ENCODE measurements at regions not wholly inside any gene's neighbourhood (a gene's known extent, or its start where the extent isn't known, plus 50 kb on each side); places are given as distances from the start of the nearest gene placed in this dataset.

DNA sequence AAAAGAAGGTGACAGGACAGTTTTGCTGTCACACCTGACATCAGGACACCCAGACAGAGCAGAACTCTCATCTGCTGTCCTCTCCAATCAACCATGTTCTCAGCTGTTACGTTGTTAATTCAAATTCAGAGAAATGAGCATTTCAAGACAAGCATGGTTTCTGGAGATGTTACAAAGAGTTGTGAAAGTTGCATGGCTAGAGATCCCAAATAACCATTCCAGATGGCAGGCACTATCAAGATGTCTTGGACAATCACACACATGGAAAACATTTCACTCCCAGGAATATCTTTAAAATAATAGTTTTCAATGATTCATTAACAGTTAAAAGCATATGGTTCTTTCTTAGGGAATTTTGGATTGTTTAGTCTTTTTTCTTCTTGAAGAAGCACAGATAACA lies 533.1 kb downstream of the AGTPBP1 start (continued):
- TF ChIP-seq ZNF776 (tag by site-specific recombination; IDR thresholded peaks at IDR 0.05; ENCODE audit: borderline replicate concordance), result no peak
- TF ChIP-seq, protein P1, sequence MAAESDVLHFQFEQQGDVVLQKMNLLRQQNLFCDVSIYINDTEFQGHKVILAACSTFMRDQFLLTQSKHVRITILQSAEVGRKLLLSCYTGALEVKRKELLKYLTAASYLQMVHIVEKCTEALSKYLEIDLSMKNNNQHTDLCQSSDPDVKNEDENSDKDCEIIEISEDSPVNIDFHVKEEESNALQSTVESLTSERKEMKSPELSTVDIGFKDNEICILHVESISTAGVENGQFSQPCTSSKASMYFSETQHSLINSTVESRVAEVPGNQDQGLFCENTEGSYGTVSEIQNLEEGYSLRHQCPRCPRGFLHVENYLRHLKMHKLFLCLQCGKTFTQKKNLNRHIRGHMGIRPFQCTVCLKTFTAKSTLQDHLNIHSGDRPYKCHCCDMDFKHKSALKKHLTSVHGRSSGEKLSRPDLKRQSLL (tag by site-specific recombination; IDR thresholded peaks at IDR 0.05), result no peak

DNA sequence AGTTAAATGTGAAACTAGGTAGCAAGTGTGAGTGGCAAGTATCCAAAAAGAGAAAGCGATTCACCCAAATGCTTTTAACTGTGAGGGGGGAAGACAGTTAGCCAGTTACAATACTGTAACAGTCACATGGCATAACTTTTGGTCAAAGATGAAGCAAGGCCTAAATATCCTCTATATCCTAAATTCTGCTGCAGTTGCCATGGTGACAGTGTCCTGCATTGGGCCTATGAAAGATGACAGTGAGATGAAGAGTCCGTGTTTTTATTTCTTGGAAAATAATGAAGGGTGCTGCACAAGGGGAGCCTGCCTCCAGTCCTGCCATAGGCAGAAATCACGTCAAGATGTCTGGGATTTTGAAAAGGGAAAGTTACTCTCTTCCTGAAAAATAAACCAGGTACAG lies 534.6 kb downstream of the NTRK2 start:
- H3K27ac ChIP-seq (ENCODE audit: extremely low read depth, low read depth, low read length), result no peak overlapping the region
- CTCF ChIA-PET, result no interaction called here
- H3K9me3 ChIP-seq (ENCODE audit: control insufficient read depth, insufficient read depth, low read depth, low read length), result no peaks in the 10 kb centered on the region
- TF ChIP-seq ZNF792 (tag by site-specific recombination; IDR thresholded peaks at IDR 0.05) (no peak), ZNF223 (tag by site-specific recombination; IDR thresholded peaks at IDR 0.05) (no peak), KLF8 (tag by site-specific recombination; IDR thresholded peaks at IDR 0.05) (no peak), ZNF23 (tag by site-specific recombination; IDR thresholded peaks at IDR 0.05; ENCODE audit: borderline replicate concordance) (no peak), ZNF2 (tag by site-specific recombination; IDR thresholded peaks at IDR 0.05) (no peak), ZNF138 (tag by site-specific recombination; IDR thresholded peaks at IDR 0.05; ENCODE audit: borderline replicate concordance) (no peak)
- TF ChIP-seq, protein P2, sequence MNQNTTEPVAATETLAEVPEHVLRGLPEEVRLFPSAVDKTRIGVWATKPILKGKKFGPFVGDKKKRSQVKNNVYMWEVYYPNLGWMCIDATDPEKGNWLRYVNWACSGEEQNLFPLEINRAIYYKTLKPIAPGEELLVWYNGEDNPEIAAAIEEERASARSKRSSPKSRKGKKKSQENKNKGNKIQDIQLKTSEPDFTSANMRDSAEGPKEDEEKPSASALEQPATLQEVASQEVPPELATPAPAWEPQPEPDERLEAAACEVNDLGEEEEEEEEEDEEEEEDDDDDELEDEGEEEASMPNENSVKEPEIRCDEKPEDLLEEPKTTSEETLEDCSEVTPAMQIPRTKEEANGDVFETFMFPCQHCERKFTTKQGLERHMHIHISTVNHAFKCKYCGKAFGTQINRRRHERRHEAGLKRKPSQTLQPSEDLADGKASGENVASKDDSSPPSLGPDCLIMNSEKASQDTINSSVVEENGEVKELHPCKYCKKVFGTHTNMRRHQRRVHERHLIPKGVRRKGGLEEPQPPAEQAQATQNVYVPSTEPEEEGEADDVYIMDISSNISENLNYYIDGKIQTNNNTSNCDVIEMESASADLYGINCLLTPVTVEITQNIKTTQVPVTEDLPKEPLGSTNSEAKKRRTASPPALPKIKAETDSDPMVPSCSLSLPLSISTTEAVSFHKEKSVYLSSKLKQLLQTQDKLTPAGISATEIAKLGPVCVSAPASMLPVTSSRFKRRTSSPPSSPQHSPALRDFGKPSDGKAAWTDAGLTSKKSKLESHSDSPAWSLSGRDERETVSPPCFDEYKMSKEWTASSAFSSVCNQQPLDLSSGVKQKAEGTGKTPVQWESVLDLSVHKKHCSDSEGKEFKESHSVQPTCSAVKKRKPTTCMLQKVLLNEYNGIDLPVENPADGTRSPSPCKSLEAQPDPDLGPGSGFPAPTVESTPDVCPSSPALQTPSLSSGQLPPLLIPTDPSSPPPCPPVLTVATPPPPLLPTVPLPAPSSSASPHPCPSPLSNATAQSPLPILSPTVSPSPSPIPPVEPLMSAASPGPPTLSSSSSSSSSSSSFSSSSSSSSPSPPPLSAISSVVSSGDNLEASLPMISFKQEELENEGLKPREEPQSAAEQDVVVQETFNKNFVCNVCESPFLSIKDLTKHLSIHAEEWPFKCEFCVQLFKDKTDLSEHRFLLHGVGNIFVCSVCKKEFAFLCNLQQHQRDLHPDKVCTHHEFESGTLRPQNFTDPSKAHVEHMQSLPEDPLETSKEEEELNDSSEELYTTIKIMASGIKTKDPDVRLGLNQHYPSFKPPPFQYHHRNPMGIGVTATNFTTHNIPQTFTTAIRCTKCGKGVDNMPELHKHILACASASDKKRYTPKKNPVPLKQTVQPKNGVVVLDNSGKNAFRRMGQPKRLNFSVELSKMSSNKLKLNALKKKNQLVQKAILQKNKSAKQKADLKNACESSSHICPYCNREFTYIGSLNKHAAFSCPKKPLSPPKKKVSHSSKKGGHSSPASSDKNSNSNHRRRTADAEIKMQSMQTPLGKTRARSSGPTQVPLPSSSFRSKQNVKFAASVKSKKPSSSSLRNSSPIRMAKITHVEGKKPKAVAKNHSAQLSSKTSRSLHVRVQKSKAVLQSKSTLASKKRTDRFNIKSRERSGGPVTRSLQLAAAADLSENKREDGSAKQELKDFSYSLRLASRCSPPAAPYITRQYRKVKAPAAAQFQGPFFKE (tag by site-specific recombination; IDR thresholded peaks at IDR 0.05; ENCODE audit: borderline replicate concordance), result no peak
- POLR2A ChIA-PET, result no interaction called here
- H3K36me3 ChIP-seq (ENCODE audit: control insufficient read depth in 2 of 2, insufficient read depth in 1 of 2, low read length in 2 of 2), result no peaks in the 10 kb centered on the region
- no peaks in the 10 kb centered on the region for H3K4me1 ChIP-seq (ENCODE audit: control insufficient read depth, insufficient read depth, low read length)
- H3K4me3 ChIP-seq (ENCODE audit: low read depth, low read length), result no peak overlapping the region

DNA sequence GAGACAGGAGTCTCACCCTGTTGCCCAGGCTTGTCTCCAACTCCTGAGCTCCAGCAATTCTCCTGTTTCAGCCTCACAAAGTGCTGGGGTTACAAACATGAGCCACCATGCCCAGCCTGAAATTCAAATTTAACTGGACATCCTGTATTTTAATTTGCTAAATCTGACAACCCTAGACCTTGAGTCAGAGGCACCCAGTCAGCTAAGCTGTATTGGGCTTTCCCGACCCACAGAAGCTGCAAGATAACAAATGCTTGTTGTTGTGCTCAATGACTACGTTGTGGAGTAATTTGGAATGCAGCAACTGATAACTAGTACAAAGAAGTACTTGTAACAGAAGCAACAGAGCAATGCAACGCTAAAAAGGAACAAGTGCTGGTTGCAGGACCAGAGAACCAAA lies 533.1 kb downstream of the NTRK2 start:
- no peak overlapping the region for H3K27ac ChIP-seq (ENCODE audit: extremely low read depth, low read depth, low read length)
- no peaks in the 10 kb centered on the region for H3K4me1 ChIP-seq (ENCODE audit: control insufficient read depth, insufficient read depth, low read length)
- H3K36me3 ChIP-seq (ENCODE audit: control insufficient read depth in 2 of 2, insufficient read depth in 1 of 2, low read length in 2 of 2), result no peaks in the 10 kb centered on the region
- no peaks in the 10 kb centered on the region for H3K9me3 ChIP-seq (ENCODE audit: control insufficient read depth, insufficient read depth, low read depth, low read length)
- TF ChIP-seq ZBTB8A (tag by site-specific recombination; IDR thresholded peaks at IDR 0.05), result no peak
- no peak for TF ChIP-seq ZNF404 (tag by site-specific recombination; IDR thresholded peaks at IDR 0.05)
- TF ChIP-seq, protein P3, sequence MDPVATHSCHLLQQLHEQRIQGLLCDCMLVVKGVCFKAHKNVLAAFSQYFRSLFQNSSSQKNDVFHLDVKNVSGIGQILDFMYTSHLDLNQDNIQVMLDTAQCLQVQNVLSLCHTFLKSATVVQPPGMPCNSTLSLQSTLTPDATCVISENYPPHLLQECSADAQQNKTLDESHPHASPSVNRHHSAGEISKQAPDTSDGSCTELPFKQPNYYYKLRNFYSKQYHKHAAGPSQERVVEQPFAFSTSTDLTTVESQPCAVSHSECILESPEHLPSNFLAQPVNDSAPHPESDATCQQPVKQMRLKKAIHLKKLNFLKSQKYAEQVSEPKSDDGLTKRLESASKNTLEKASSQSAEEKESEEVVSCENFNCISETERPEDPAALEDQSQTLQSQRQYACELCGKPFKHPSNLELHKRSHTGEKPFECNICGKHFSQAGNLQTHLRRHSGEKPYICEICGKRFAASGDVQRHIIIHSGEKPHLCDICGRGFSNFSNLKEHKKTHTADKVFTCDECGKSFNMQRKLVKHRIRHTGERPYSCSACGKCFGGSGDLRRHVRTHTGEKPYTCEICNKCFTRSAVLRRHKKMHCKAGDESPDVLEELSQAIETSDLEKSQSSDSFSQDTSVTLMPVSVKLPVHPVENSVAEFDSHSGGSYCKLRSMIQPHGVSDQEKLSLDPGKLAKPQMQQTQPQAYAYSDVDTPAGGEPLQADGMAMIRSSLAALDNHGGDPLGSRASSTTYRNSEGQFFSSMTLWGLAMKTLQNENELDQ (tag by site-specific recombination; IDR thresholded peaks at IDR 0.05; ENCODE audit: low read depth), result no peak
- TF ChIP-seq ZNF248 (tag by site-specific recombination; IDR thresholded peaks at IDR 0.05), result no peak
- TF ChIP-seq REPIN1 (tag by site-specific recombination; IDR thresholded peaks at IDR 0.05; ENCODE audit: low read depth), result no peak
- TF ChIP-seq ZEB2 (tag by site-specific recombination; IDR thresholded peaks at IDR 0.05), result no peak
- ChIA-PET CTCF (interaction anchor here (0.6 kb wide), 1 partner anchor 10 kb away, joined by 3 read pairs; no protein-coding TSS in a partner anchor), POLR2A (no interaction called here)
- H3K4me3 ChIP-seq (ENCODE audit: low read depth, low read length), result no peak overlapping the region
